HFFc6 (cell line): ENCODE measurements at regions not wholly inside any gene's neighbourhood (a gene's known extent, or its start where the extent isn't known, plus 50 kb on each side); places are given as distances from the start of the nearest gene placed in this dataset.
A peak's percentile ranks its signal among the peaks of the same experiment; 100 is the strongest.

Source experiments
- DNase-seq: peaks from one replicate; pipeline ENCODE4 v3.0.0-alpha.2; 2018
- H3K27ac Mint-ChIP-seq: 2 replicates; pipeline ENCODE4 v1.8.0; 2020; ENCODE audit warnings: mild to moderate bottlenecking, mixed read lengths
- H3K27me3 Mint-ChIP-seq: 2 replicates; pipeline ENCODE4 v1.8.0; 2021; ENCODE audit warnings: mild to moderate bottlenecking, moderate library complexity, mixed read lengths; ENCODE audit not compliant: insufficient read depth
- H3K36me3 Mint-ChIP-seq: 2 replicates; pipeline ENCODE4 v1.8.0; 2021; ENCODE audit warnings: low read depth, mixed read lengths
- H3K4me1 Mint-ChIP-seq: 2 replicates; pipeline ENCODE4 v1.8.0; 2020; ENCODE audit warnings: low read depth, mixed read lengths
- H3K4me3 Mint-ChIP-seq: 2 replicates; pipeline ENCODE4 v1.8.0; 2020; ENCODE audit warnings: mild to moderate bottlenecking, moderate library complexity, mixed read lengths
- H3K9me3 Mint-ChIP-seq: 2 replicates; pipeline ENCODE4 v1.8.0; 2020; ENCODE audit warnings: mild to moderate bottlenecking, mixed read lengths
- CTCF ChIP-seq: fragments of 200-600 bp; sonication (generic); IDR thresholded peaks from 2 replicates; pipeline ENCODE4 v1.5.0; 2021; ENCODE audit warnings: antibody characterized with exemption, mild to moderate bottlenecking

GRCh38 chr9:79213417-79214125, 358.2 kb upstream of the TLE4 start:
- no peak overlapping the region for H3K4me3 Mint-ChIP-seq
- H3K36me3 Mint-ChIP-seq, result peaks cover 8% of the 10 kb centered on the region; the same call in 1 of the 2 replicates
- no peak for TF ChIP-seq CTCF
- DNase-seq, result peak; percentile 48
- peaks cover 43% of the 10 kb centered on the region for H3K4me1 Mint-ChIP-seq
- no peaks in the 10 kb centered on the region for H3K27me3 Mint-ChIP-seq
- H3K9me3 Mint-ChIP-seq, result no peaks in the 10 kb centered on the region
- peak overlapping the region; percentile 68 for H3K27ac Mint-ChIP-seq

GRCh38 chr9:79215821-79216220, 355.9 kb upstream of the TLE4 start:
- peaks cover 5% of the 10 kb centered on the region for H3K9me3 Mint-ChIP-seq
- peak; percentile 23 for DNase-seq
- peaks cover 52% of the 10 kb centered on the region for H3K4me1 Mint-ChIP-seq
- no peaks in the 10 kb centered on the region for H3K27me3 Mint-ChIP-seq
- H3K27ac Mint-ChIP-seq, result peak overlapping the region; percentile 48; the same call in 1 of the 2 replicates
- H3K36me3 Mint-ChIP-seq, result peaks cover 17% of the 10 kb centered on the region
- TF ChIP-seq CTCF, result no peak
- no peak overlapping the region for H3K4me3 Mint-ChIP-seq

GRCh38 chr9:79220251-79220650, 351.5 kb upstream of the TLE4 start:
- peak overlapping the region; percentile 49 for H3K4me3 Mint-ChIP-seq
- peaks cover 65% of the 10 kb centered on the region for H3K4me1 Mint-ChIP-seq
- H3K27ac Mint-ChIP-seq, result peak overlapping the region; percentile 88
- peaks cover 31% of the 10 kb centered on the region for H3K36me3 Mint-ChIP-seq
- no peak for TF ChIP-seq CTCF
- no peaks in the 10 kb centered on the region for H3K27me3 Mint-ChIP-seq
- peak; percentile 7 for DNase-seq
- H3K9me3 Mint-ChIP-seq, result peaks cover 9% of the 10 kb centered on the region

GRCh38 chr9:79220666-79221065, 351.1 kb upstream of the TLE4 start:
- H3K4me3 Mint-ChIP-seq, result peak overlapping the region; percentile 49
- peaks cover 31% of the 10 kb centered on the region for H3K36me3 Mint-ChIP-seq
- peaks cover 65% of the 10 kb centered on the region for H3K4me1 Mint-ChIP-seq
- H3K27ac Mint-ChIP-seq, result peak overlapping the region; percentile 88
- peaks cover 9% of the 10 kb centered on the region for H3K9me3 Mint-ChIP-seq
- TF ChIP-seq CTCF, result no peak
- peak; percentile 69 for DNase-seq
- no peaks in the 10 kb centered on the region for H3K27me3 Mint-ChIP-seq

- H3K27ac Mint-ChIP-seq, result peak overlapping the region; percentile 88
- peaks cover 9% of the 10 kb centered on the region for H3K9me3 Mint-ChIP-seq
- peak overlapping the region; percentile 49 for H3K4me3 Mint-ChIP-seq
- peaks cover 3% of the 10 kb centered on the region; the same call in 1 of the 2 replicates for H3K27me3 Mint-ChIP-seq
- no peak for TF ChIP-seq CTCF
- peaks cover 31% of the 10 kb centered on the region for H3K36me3 Mint-ChIP-seq
- peaks cover 65% of the 10 kb centered on the region for H3K4me1 Mint-ChIP-seq
- peak; percentile 96 for DNase-seq
Measured at GRCh38 chr9:79221084-79221483, 350.7 kb upstream of the TLE4 start.
